ENCODE measurements at regions not wholly inside any gene's neighbourhood (a gene's known extent, or its start where the extent isn't known, plus 50 kb on each side); places are given as distances from the start of the nearest gene placed in this dataset.

- DNase-seq (ENCODE audit: low spot score) = no peak
These were observed 116.6 kb upstream of the PLXNC1 start for GRCh38 chr12:94031763-94032162.

GRCh38 chr12:94032368-94032767, 116.0 kb upstream of the PLXNC1 start:
- no peak for DNase-seq (ENCODE audit: low spot score)

GRCh38 chr12:94033101-94033500, 115.3 kb upstream of the PLXNC1 start:
- no peak for DNase-seq (ENCODE audit: low spot score)

GRCh38 chr12:94033784-94034183, 114.6 kb upstream of the PLXNC1 start:
- no peak for DNase-seq (ENCODE audit: low spot score)

GRCh38 chr12:94037444-94037843, 110.9 kb upstream of the PLXNC1 start:
- DNase-seq (ENCODE audit: low spot score) = no peak

GRCh38 chr12:94038605-94039004, 109.8 kb upstream of the PLXNC1 start:
- DNase-seq (ENCODE audit: low spot score) = no peak

GRCh38 chr12:94039199-94039840, 109.1 kb upstream of the PLXNC1 start:
- DNase-seq (ENCODE audit: low spot score) = no peak

GRCh38 chr12:94039914-94040313, 108.5 kb upstream of the PLXNC1 start:
- no peak for DNase-seq (ENCODE audit: low spot score)

GRCh38 chr12:94041850-94042249, 106.5 kb upstream of the PLXNC1 start:
- no peak for DNase-seq (ENCODE audit: low spot score)

- no peak for DNase-seq (ENCODE audit: low spot score)
These were observed 106.1 kb upstream of the PLXNC1 start for GRCh38 chr12:94042321-94042720.

- DNase-seq (ENCODE audit: low spot score) = no peak
These were observed 101.6 kb upstream of the PLXNC1 start for GRCh38 chr12:94046626-94047410.

- no peak for DNase-seq (ENCODE audit: low spot score)
These were observed 100.4 kb upstream of the PLXNC1 start for GRCh38 chr12:94047781-94048567.

- no peak for DNase-seq (ENCODE audit: low spot score)
These were observed 99.6 kb upstream of the PLXNC1 start for GRCh38 chr12:94048757-94049156.

- DNase-seq (ENCODE audit: low spot score) = no peak
These were observed 98.7 kb upstream of the PLXNC1 start for GRCh38 chr12:94049718-94050117.

GRCh38 chr12:94053676-94054075, 94.7 kb upstream of the PLXNC1 start:
- DNase-seq (ENCODE audit: low spot score) = no peak

- DNase-seq (ENCODE audit: low spot score) = no peak
These were observed 92.8 kb upstream of the PLXNC1 start for GRCh38 chr12:94055528-94055927.

- DNase-seq (ENCODE audit: low spot score) = no peak
These were observed 91.8 kb upstream of the PLXNC1 start for GRCh38 chr12:94056419-94057158.

GRCh38 chr12:94057262-94058151, 90.9 kb upstream of the PLXNC1 start:
- no peak for DNase-seq (ENCODE audit: low spot score)

GRCh38 chr12:94059394-94060368, 88.7 kb upstream of the PLXNC1 start:
- no peak for DNase-seq (ENCODE audit: low spot score)

- DNase-seq (ENCODE audit: low spot score) = no peak
These were observed 86.2 kb upstream of the PLXNC1 start for GRCh38 chr12:94062194-94062593.
